GM12864 (cell line): ENCODE measurements at regions not wholly inside any gene's neighbourhood (a gene's known extent, or its start where the extent isn't known, plus 50 kb on each side); places are given as distances from the start of the nearest gene placed in this dataset.

ENCODE experiments used
- DNase-seq: peaks from one replicate; pipeline ENCODE4 v3.0.0-alpha.2; 2011; ENCODE audit warnings: low read depth
- H3K4me3 ChIP-seq: 2 replicates; pipeline ENCODE4 v1.5.1; 2011; ENCODE audit warnings: mild to moderate bottlenecking, low read depth, low read length, control low read depth
- TF ChIP-seq, protein P1 (sequence below): IDR thresholded peaks from 2 replicates; pipeline ENCODE4 v1.5.1; 2011; ENCODE audit warnings: low read depth, mild to moderate bottlenecking, moderate library complexity, low read length, control low read depth, inconsistent platforms; ENCODE audit errors: missing control alignments

DNA sequence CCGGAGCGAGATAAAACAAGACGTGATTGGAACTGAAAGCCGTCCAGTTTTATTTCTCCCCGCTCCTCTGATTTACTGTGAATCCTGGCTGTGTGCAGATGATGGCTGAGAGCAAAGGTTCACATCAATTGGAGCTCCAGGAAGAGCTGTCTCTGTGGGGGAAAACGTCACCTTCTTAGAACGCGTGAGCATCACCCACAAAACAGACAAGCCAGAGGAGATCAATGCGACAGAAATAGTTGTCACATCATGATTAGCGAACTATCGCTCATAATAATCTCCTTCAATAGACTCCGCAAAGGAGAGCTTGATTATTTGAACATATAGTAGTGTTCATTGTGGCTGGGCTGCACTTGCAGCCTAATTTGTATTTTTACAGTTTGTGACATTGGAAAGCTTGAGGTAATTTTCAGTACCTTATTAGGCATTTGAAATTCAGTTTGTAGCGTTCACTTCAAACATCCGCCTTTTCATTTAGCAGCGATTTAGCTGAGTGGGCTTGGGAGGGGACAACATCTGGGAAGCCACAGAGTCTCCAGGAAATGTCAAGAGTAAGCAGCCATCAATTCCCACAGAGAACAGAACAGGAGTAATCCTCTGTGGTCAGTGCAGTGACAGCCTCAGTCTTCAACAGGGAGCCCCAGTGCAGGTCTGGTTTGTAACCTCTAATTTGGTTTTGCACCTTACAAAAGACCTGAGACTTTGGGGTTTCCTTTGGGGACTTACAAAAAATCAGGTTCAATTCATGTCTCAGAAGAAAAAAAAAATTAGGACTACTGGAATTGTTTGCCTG is 276.8 kb upstream of the PFKP start:
- no peak overlapping the region for H3K4me3 ChIP-seq
- no peak for DNase-seq

GRCh38 chr10:2786251-2786650 is 281.1 kb upstream of the PFKP start:
- no peak for DNase-seq
- H3K4me3 ChIP-seq = no peak overlapping the region
- TF ChIP-seq, protein P1, sequence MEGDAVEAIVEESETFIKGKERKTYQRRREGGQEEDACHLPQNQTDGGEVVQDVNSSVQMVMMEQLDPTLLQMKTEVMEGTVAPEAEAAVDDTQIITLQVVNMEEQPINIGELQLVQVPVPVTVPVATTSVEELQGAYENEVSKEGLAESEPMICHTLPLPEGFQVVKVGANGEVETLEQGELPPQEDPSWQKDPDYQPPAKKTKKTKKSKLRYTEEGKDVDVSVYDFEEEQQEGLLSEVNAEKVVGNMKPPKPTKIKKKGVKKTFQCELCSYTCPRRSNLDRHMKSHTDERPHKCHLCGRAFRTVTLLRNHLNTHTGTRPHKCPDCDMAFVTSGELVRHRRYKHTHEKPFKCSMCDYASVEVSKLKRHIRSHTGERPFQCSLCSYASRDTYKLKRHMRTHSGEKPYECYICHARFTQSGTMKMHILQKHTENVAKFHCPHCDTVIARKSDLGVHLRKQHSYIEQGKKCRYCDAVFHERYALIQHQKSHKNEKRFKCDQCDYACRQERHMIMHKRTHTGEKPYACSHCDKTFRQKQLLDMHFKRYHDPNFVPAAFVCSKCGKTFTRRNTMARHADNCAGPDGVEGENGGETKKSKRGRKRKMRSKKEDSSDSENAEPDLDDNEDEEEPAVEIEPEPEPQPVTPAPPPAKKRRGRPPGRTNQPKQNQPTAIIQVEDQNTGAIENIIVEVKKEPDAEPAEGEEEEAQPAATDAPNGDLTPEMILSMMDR = no peak

More for the DNA sequence above, 276.8 kb upstream of the PFKP start:
- TF ChIP-seq, protein P1 = no peak

DNA sequence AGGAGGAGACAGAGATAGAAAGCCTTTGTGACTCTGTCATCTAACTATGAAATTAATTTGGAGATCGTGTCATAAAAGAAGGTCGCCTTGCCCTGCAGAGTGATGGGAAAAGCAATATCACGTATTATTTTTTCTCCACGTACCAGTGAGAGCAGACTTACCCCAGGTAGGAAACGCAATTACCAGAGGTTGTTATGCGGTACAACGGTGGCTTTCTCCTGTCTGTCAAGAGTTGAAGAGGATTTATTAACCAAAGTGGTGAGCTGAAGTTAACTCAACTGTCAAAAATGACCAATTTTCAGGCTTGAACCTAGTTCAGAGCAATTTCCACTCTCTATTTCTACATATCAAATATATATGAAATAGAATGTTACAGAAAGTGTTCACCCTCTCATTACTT is 282.6 kb upstream of the PFKP start:
- DNase-seq = no peak
- TF ChIP-seq, protein P1 = no peak
- no peak overlapping the region for H3K4me3 ChIP-seq

- no peak for DNase-seq
- TF ChIP-seq, protein P1 = no peak
- H3K4me3 ChIP-seq = no peak overlapping the region
Observed at GRCh38 chr10:2782950-2783349, 284.4 kb upstream of the PFKP start.

DNA sequence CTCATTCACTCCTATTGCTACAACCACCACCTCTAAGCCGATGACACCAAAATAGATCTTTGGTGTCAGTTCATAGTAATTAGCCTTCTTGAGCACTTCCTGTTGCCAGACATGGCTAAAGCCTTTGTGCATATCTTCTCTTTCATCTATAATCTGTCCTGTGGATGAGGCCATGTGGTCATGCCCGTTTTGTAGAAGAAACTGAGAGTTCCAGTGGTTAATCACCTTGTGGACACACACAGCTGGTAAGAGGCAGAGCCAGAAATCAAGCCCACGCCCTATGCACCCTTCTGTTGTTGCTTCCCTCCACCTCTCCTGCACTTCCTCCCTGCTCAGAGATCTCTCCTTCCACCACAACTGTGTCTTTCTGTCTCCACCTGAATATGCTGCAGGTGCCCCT is 285.1 kb upstream of the PFKP start:
- no peak overlapping the region for H3K4me3 ChIP-seq
- DNase-seq = no peak

GRCh38 chr10:2777666-2778355 is 289.5 kb upstream of the PFKP start:
- no peak overlapping the region for H3K4me3 ChIP-seq
- no peak for DNase-seq
- TF ChIP-seq, protein P1 = no peak

More for the DNA sequence above, 285.1 kb upstream of the PFKP start:
- TF ChIP-seq, protein P1 = no peak
